ENCODE measurements at regions not wholly inside any gene's neighbourhood (a gene's known extent, or its start where the extent isn't known, plus 50 kb on each side); places are given as distances from the start of the nearest gene placed in this dataset.

GRCh38 chr13:91032104-91032503 lies 315.4 kb upstream of the MIR17HG start:
- TF ChIP-seq, protein P1, sequence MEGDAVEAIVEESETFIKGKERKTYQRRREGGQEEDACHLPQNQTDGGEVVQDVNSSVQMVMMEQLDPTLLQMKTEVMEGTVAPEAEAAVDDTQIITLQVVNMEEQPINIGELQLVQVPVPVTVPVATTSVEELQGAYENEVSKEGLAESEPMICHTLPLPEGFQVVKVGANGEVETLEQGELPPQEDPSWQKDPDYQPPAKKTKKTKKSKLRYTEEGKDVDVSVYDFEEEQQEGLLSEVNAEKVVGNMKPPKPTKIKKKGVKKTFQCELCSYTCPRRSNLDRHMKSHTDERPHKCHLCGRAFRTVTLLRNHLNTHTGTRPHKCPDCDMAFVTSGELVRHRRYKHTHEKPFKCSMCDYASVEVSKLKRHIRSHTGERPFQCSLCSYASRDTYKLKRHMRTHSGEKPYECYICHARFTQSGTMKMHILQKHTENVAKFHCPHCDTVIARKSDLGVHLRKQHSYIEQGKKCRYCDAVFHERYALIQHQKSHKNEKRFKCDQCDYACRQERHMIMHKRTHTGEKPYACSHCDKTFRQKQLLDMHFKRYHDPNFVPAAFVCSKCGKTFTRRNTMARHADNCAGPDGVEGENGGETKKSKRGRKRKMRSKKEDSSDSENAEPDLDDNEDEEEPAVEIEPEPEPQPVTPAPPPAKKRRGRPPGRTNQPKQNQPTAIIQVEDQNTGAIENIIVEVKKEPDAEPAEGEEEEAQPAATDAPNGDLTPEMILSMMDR (IDR thresholded peaks at IDR 0.05) = no peak
- TF ChIP-seq POLR2A (IDR thresholded peaks at IDR 0.05) = no peak
- no peak for TF ChIP-seq POLR2AphosphoS5 (IDR thresholded peaks at IDR 0.05)
